ENCODE measurements at regions not wholly inside any gene's neighbourhood (a gene's known extent, or its start where the extent isn't known, plus 50 kb on each side); places are given as distances from the start of the nearest gene placed in this dataset.
"Not testable (repeated sequence)": the region's sequence is repeated elsewhere in the genome, so short reads cannot be mapped to it uniquely, and the experiment has no call there.

GRCh38 chrX:138791551-138791950 lies 80.0 kb upstream of the FGF13 start:
- Mint-ChIP-seq H3K36me3 (ENCODE audit: low read depth) (no peaks in the 10 kb centered on the region), H3K9me3 (ENCODE audit: low read depth) (peaks cover 18% of the 10 kb centered on the region), H3K27me3 (ENCODE audit: low read depth) (no peaks in the 10 kb centered on the region), H3K27ac (ENCODE audit: unreplicated experiment) (no peak overlapping the region), H3K4me1 (ENCODE audit: low read depth) (no peaks in the 10 kb centered on the region), H3K4me3 (ENCODE audit: unreplicated experiment) (no peak overlapping the region)
- TF ChIP-seq, protein P1, sequence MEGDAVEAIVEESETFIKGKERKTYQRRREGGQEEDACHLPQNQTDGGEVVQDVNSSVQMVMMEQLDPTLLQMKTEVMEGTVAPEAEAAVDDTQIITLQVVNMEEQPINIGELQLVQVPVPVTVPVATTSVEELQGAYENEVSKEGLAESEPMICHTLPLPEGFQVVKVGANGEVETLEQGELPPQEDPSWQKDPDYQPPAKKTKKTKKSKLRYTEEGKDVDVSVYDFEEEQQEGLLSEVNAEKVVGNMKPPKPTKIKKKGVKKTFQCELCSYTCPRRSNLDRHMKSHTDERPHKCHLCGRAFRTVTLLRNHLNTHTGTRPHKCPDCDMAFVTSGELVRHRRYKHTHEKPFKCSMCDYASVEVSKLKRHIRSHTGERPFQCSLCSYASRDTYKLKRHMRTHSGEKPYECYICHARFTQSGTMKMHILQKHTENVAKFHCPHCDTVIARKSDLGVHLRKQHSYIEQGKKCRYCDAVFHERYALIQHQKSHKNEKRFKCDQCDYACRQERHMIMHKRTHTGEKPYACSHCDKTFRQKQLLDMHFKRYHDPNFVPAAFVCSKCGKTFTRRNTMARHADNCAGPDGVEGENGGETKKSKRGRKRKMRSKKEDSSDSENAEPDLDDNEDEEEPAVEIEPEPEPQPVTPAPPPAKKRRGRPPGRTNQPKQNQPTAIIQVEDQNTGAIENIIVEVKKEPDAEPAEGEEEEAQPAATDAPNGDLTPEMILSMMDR (IDR thresholded peaks at IDR 0.05) = no peak
- DNase-seq (ENCODE audit: low spot score) = no peak

DNA sequence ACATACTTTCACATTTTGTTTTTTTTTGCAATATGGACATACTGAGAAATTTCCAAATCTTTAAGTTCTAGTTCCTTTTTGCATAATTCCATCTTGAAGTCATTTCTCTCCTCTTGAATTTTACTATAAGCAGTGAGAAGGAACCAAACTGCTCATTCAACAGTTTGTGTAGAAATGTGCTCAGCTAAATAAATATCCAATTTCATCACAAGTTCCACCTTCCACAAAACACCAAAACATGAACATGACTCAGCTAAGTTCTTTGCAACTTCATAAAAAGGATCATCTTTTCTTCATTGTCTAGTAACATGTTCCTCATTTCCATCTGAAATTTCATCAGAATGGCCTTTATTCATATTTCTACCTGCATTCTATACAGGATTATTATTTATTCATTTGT lies 77.3 kb upstream of the FGF13 start:
- H3K9me3 Mint-ChIP-seq (ENCODE audit: low read depth) = peaks cover 33% of the 10 kb centered on the region
- no peaks in the 10 kb centered on the region for H3K27me3 Mint-ChIP-seq (ENCODE audit: low read depth)
- no peak for DNase-seq (ENCODE audit: low spot score)
- H3K36me3 Mint-ChIP-seq (ENCODE audit: low read depth) = peaks cover 2% of the 10 kb centered on the region
- H3K4me3 Mint-ChIP-seq (ENCODE audit: unreplicated experiment) = no peak overlapping the region
- no peak overlapping the region for H3K27ac Mint-ChIP-seq (ENCODE audit: unreplicated experiment)
- TF ChIP-seq, protein P1 (IDR thresholded peaks at IDR 0.05) = no peak
- H3K4me1 Mint-ChIP-seq (ENCODE audit: low read depth) = no peaks in the 10 kb centered on the region

GRCh38 chrX:138778576-138778909 lies 67.0 kb upstream of the FGF13 start:
- not testable (repeated sequence) for DNase-seq (ENCODE audit: low spot score); H3K9me3 Mint-ChIP-seq (ENCODE audit: low read depth); H3K4me3 Mint-ChIP-seq (ENCODE audit: unreplicated experiment); H3K27me3 Mint-ChIP-seq (ENCODE audit: low read depth); H3K27ac Mint-ChIP-seq (ENCODE audit: unreplicated experiment); H3K4me1 Mint-ChIP-seq (ENCODE audit: low read depth); H3K36me3 Mint-ChIP-seq (ENCODE audit: low read depth)

- H3K27me3 Mint-ChIP-seq (ENCODE audit: low read depth); H3K9me3 Mint-ChIP-seq (ENCODE audit: low read depth); H3K27ac Mint-ChIP-seq (ENCODE audit: unreplicated experiment); H3K4me1 Mint-ChIP-seq (ENCODE audit: low read depth); DNase-seq (ENCODE audit: low spot score); H3K4me3 Mint-ChIP-seq (ENCODE audit: unreplicated experiment); H3K36me3 Mint-ChIP-seq (ENCODE audit: low read depth): not testable (repeated sequence)
Measured at GRCh38 chrX:138777908-138778575, 66.5 kb upstream of the FGF13 start.

GRCh38 chrX:138777230-138777629 lies 65.7 kb upstream of the FGF13 start:
- Mint-ChIP-seq H3K27ac (ENCODE audit: unreplicated experiment) (no peak overlapping the region), H3K4me1 (ENCODE audit: low read depth) (no peaks in the 10 kb centered on the region), H3K27me3 (ENCODE audit: low read depth) (no peaks in the 10 kb centered on the region), H3K36me3 (ENCODE audit: low read depth) (no peaks in the 10 kb centered on the region), H3K9me3 (ENCODE audit: low read depth) (peaks cover 2% of the 10 kb centered on the region), H3K4me3 (ENCODE audit: unreplicated experiment) (no peak overlapping the region)
- TF ChIP-seq, protein P1 (IDR thresholded peaks at IDR 0.05) = no peak
- no peak for DNase-seq (ENCODE audit: low spot score)

DNA sequence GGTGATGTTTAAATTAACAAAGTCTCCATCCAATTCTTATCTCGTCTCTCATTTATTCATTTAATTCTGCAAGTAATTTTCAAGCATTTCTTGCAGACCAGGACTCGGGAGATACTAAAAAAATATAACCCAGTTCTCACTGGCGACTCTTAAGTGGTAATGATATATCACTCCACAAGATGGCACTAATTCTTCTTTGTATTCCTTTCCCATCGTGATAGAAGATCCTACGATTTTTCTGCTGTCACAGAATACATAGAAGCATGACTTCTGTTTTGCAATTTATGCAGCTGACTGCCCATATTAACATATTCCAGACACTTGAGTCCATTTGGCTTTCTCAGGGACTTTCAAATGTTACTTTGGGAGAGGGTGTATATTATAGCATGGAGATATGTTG lies 64.0 kb upstream of the FGF13 start:
- no peaks in the 10 kb centered on the region for H3K4me1 Mint-ChIP-seq (ENCODE audit: low read depth)
- no peaks in the 10 kb centered on the region for H3K27me3 Mint-ChIP-seq (ENCODE audit: low read depth)
- H3K4me3 Mint-ChIP-seq (ENCODE audit: unreplicated experiment) = no peak overlapping the region
- H3K9me3 Mint-ChIP-seq (ENCODE audit: low read depth) = peaks cover 2% of the 10 kb centered on the region
- no peaks in the 10 kb centered on the region for H3K36me3 Mint-ChIP-seq (ENCODE audit: low read depth)
- H3K27ac Mint-ChIP-seq (ENCODE audit: unreplicated experiment) = no peak overlapping the region
- TF ChIP-seq, protein P1 (IDR thresholded peaks at IDR 0.05) = peak; percentile 76
- no peak for DNase-seq (ENCODE audit: low spot score)
